Vagina (tissue), 2 donors: ENCODE measurements at regions not wholly inside any gene's neighbourhood (a gene's known extent, or its start where the extent isn't known, plus 50 kb on each side); places are given as distances from the start of the nearest gene placed in this dataset.

ENCODE experiments used
- CTCF ChIP-seq, 3 experiments: fragments of 450-650 bp in 2 of 3; fragments of 200-600 bp in 1 of 3; sonication (generic) in 1 of 3; IDR thresholded peaks; one replicate each; pipeline ENCODE4 v1.5.1; 2017 to 2019; ENCODE audit warnings: antibody characterized with exemption in 3 of 3, mild to moderate bottlenecking in 2 of 3, moderate library complexity in 2 of 3
- POLR2A ChIP-seq, 2 donors: fragments of 450-650 bp; IDR thresholded peaks; one replicate each; pipeline ENCODE4 v1.6.1; 2017; ENCODE audit warnings: antibody characterized with exemption in 2 of 2, mild to moderate bottlenecking in 2 of 2, moderate library complexity in 2 of 2

GRCh38 chr1:22347854-22348760 is 103.5 kb upstream of the ZBTB40 start:
- TF ChIP-seq CTCF (IDR thresholded peaks at IDR 0.05), result no peak
- TF ChIP-seq POLR2A (IDR thresholded peaks at IDR 0.05), result no peak
